ENCODE measurements at regions not wholly inside any gene's neighbourhood (a gene's known extent, or its start where the extent isn't known, plus 50 kb on each side); places are given as distances from the start of the nearest gene placed in this dataset.

DNA sequence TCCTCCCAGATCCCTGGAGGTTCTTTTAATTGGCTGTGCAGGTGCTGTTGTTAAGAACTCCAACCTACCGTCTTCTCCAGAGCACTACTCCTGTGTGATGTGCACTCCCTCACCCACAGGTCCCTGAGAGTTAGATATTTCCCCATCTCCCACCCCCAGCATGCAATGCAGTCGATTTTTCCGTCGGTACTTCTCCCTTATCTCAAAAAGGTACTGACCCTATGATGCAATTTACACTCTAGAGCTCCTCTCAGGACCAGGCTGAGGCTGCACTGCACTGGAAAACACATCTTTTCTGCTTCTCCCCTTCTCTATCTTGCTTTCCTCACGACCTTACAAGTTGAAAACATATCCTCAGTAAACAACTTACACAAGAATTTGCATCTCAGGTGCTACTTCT is 312.4 kb upstream of the TBX3 start:
- no peak for DNase-seq (ENCODE audit: low spot score)

DNA sequence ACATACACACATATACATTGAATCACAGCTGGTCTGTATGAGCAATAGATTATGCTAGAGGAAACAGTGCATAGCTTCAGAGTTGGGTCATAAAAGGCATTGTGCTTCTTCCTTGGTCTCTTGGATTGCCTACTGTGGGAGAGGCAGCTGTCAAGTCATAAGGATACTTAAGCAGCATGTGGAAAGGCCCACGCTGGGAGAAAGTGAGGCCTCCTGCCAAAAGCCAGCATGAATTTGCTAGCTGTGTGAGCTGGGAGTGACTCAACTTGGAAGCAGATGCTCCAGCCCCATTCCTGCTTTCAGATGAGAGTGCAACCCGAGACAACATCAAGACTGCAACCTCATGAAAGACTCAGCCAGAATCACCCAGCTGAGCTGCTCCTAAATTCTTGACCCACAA is 311.9 kb upstream of the TBX3 start:
- no peak for DNase-seq (ENCODE audit: low spot score)

- DNase-seq (ENCODE audit: low spot score), result no peak
Observed at GRCh38 chr12:114993165-114993564, 309.2 kb upstream of the TBX3 start.

GRCh38 chr12:114992443-114992842 is 308.5 kb upstream of the TBX3 start:
- no peak for DNase-seq (ENCODE audit: low spot score)

- DNase-seq (ENCODE audit: low spot score), result no peak
Observed at GRCh38 chr12:114990381-114990780, 306.4 kb upstream of the TBX3 start.

GRCh38 chr12:114986849-114987248 is 302.9 kb upstream of the TBX3 start:
- DNase-seq (ENCODE audit: low spot score), result no peak

DNA sequence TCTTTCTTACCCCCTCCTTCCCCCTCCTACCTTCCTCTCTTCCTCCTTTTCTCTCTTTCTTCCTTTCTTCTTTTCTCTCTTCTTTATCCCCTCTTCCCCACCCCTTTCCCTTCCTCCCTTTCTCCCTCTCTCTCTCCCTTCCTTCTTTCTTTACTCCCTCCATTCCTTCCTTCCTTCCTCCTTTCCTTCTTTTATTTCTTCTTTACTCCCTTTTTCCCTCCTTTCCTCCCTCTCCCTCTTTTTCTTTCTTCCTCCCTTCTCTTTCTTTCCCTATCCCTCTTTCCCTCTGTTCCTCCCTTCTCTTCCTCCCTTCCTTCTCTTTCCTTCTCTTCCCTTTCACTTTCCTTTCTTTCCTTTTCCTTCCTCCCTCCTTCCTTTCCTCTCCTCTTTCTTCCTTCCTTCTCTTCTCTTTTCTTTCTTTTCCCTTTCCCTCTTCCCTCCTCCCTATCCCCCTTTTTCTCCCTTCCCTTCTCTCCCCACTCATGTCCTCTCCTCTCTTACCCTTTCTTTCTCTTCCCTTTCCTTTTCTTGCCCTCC is 302.3 kb upstream of the TBX3 start:
- DNase-seq (ENCODE audit: low spot score), result no peak

- no peak for DNase-seq (ENCODE audit: low spot score)
Observed at GRCh38 chr12:114984634-114985061, 300.7 kb upstream of the TBX3 start.

DNA sequence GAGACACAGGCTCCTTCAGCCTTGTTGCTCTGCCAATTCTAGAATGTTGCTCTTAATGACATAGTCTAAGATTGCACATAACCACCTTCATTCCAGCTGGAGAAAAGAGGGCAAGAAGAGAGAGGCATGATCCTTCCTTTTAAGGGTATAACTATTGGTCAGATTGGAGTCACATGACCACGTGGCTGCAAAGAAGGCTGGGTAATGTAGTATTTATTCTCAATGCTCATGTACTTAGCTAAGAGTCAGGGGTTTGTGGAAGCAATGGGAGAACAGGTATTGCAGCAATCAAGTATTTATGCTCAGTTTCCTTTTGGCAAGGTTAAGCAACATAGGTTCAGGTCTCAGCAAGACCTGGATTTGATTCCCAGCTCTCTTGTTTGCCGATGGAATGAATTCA is 298.8 kb upstream of the TBX3 start:
- DNase-seq (ENCODE audit: low spot score), result no peak

DNA sequence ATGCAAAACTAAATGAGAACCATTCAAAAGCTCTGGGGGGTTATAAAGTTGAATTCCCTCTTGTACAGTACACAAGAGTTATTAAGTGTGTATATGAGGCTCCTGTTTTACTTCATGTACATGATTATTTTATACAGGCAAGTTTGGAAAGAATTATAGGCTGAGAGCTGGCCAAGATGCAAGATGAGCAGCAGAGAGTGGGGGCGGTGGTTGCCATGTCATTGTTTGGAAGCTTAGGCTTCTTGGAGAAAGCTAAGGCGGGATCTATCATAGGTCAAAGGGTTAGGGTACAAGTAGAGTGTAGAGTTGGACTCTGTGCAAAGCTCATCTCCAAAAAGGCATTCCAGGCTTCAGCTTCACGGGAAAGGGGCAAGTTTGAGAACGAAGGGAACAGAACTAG is 297.1 kb upstream of the TBX3 start:
- no peak for DNase-seq (ENCODE audit: low spot score)

GRCh38 chr12:114976959-114977358 is 293.0 kb upstream of the TBX3 start:
- no peak for DNase-seq (ENCODE audit: low spot score)

DNA sequence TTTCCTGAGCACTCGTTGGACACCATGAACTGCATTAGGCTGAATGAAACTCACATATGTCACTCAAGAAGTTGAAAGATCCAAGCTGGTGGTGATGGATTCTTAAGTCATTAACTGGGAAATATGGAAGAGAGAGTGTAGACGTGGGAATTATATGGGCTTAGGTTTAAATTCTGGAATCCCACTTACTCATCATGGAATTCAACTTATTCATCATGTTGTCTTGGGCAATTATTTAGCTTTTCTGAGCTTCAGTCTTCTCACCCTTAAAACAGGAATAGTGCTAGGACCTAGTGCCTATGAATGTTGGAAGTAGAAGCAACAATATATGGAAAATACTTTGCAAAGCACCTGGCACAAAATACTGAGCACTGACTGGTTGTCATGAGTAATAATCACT is 292.4 kb upstream of the TBX3 start:
- no peak for DNase-seq (ENCODE audit: low spot score)

DNA sequence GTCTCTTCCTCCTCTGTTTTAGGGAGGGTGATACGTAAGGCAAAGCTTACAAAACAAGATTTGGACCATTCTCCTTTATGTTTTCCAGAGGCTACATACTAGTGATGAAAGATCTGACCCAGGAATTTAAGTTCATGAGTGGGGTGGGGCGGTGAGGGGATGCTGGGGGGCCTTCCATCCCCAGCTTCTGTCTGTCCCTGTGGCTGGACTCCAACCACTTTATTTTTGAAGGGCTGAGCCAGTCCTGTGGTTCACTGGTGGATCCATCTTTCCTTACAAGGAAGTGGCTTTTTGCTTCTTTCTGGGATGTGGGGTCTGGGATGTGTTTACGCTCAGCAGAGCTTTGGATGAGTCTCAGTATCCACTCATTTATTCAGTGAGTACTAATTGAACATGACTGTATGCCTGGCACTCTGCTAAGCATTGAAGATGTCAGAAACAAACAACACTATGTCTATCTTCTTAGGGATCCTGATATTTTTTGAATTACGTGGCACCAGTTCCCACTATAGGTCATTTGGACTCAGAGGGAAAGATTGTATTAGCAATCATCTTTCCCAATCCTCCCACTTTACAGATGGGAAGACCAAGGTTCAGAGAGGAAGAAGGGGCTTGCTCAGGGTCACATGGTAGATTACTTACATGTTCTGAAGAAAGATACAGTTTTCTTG is 291.8 kb upstream of the TBX3 start:
- no peak for DNase-seq (ENCODE audit: low spot score)

DNA sequence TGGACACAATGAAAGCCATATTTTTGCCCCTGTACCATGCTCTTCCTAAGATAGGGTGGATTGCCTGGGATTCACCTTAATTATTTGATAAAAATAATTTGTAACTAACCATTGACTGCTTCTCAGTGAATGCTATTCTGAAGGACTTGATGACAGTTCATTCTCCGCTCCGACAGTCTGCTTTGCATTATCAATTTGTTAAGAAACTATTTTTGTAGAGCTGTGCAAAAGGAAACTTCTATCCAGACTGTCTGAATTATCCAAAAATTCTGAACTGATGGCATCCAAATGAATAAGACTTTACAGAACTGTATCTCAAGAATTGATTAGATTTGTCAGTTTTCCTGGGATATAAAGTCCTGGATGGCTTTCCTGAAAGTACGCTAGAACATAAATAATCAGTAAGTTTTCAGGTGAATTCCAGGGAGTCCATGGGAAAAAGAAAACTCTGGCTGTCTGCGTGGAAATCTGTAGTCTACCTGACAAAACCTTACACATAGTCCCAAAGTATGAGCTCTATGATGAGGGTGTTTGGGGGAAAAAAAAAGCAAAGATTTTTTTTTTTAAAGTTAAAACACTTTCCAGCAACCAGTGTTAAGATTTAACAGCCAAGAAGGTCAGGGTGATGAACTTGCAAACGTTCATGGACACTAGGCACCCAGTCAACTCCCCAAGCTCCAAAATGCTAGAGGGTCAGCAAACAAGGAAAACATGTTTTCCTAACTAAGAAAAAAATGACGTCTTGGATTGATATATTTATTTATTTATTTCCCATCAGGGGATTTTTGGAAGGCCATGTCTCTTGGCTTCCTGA is 291.1 kb upstream of the TBX3 start:
- DNase-seq (ENCODE audit: low spot score), result no peak

DNA sequence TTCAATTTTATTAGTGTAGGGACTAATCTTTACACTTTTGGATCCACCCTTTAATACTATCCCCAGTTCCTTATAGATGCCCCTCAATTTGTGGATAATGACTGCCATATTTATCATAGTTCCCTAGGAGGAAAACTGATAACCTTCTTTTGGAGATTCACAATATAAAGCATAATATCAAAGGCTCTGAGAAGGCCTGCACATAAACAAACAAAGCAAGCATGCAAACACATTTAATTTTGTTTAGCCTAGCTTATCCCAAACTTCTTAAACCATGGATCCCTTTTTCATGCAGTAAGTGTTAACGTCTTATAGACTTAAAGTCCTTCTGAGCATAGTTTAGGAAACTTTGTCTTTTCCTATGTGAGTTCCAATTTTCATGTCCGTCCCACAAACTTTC is 290.4 kb upstream of the TBX3 start:
- DNase-seq (ENCODE audit: low spot score), result no peak

- DNase-seq (ENCODE audit: low spot score), result no peak
Observed at GRCh38 chr12:114968727-114969126, 284.8 kb upstream of the TBX3 start.

DNA sequence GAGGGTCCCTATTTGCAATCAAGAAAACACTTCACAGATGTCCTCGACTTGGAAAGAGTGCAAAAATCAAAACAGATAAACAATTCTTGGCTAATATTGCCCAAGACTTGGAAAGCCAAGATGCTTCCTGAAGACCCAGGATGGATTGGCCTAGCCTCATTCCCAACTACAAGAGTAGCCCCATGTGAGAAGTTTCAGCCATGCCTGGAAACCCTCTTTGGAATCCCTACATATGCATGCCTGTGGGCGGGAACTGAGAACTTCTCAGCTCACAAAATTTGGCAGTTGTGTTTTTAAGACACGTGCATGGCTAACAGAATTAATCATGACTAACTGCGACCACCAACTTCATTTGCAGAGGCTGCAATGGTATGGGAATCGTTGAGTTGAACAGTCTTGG is 283.2 kb upstream of the TBX3 start:
- no peak for DNase-seq (ENCODE audit: low spot score)

DNA sequence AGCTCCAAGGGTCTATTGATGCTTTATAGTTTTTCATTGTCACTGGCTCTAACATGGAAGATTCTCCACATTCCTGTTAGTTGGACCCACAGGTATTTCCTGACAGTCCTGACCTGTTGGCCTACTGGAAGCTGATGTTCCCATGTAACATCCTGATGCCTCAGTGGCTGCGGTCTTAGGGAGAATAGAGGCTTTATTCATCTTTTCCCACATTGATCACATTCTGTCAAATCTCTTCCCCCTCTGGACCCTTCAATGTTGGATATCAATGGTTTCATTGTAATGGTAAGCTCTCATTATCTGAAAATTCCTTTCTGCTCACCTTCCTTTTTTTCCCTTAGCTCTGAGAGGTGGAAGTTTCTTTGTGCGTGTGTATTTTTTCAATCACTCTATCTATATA is 280.9 kb upstream of the TBX3 start:
- DNase-seq (ENCODE audit: low spot score), result no peak

- DNase-seq (ENCODE audit: low spot score), result no peak
Observed at GRCh38 chr12:114963846-114964245, 279.9 kb upstream of the TBX3 start.

- no peak for DNase-seq (ENCODE audit: low spot score)
Observed at GRCh38 chr12:114961491-114961890, 277.5 kb upstream of the TBX3 start.

GRCh38 chr12:114958538-114958937 is 274.6 kb upstream of the TBX3 start:
- no peak for DNase-seq (ENCODE audit: low spot score)

DNA sequence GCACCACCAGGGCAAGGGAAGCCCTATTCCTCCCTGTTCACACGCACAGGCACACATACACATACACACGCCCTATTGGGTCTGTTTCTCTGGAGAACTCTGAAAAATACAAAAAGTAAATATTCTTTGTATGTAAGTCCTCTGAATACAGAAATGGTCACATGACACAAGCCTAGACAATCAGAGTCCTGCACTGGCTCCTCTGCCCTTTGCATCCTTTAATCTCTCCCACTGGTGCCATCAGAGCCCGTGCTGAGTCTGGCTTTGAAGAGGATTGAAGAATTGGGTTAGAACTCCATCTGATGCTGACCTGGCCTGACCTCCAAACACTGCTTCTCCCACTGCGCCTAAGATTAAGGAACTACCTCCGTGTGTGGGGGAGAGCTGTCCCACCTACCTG is 273.2 kb upstream of the TBX3 start:
- no peak for DNase-seq (ENCODE audit: low spot score)

Measured in mesenteric fat pad (tissue), 1 donor.